H9 (cell line): ENCODE measurements at regions not wholly inside any gene's neighbourhood (a gene's known extent, or its start where the extent isn't known, plus 50 kb on each side); places are given as distances from the start of the nearest gene placed in this dataset.

Experiments
- DNase-seq: peaks from one replicate; pipeline ENCODE4 v3.0.0-alpha.2; 2017
- H2AFZ ChIP-seq: one replicate; pipeline ENCODE4 v1.6.1; 2013; ENCODE audit warnings: mild to moderate bottlenecking, low read length, control low read depth, moderate library complexity
- H2AK5ac ChIP-seq: 2 replicates; pipeline ENCODE4 v1.6.1; 2013; ENCODE audit warnings: low read length, control low read depth, mixed read lengths; ENCODE audit not compliant: insufficient read length
- H2BK120ac ChIP-seq: one replicate; pipeline ENCODE4 v1.6.1; 2013; ENCODE audit warnings: low read depth, mild to moderate bottlenecking, low read length, control low read depth, inconsistent platforms; ENCODE audit not compliant: poor library complexity, severe bottlenecking
- H2BK12ac ChIP-seq: 2 replicates; pipeline ENCODE4 v1.6.1; 2013; ENCODE audit warnings: low read length, control low read depth, mixed read lengths, low read depth; ENCODE audit not compliant: insufficient read length
- H2BK15ac ChIP-seq: 2 replicates; pipeline ENCODE4 v1.6.1; 2013; ENCODE audit warnings: low read depth, low read length, control low read depth
- H2BK20ac ChIP-seq: one replicate; pipeline ENCODE4 v1.6.1; 2013; ENCODE audit warnings: low read depth, mild to moderate bottlenecking, low read length, control low read depth, inconsistent platforms; ENCODE audit not compliant: poor library complexity, severe bottlenecking
- H2BK5ac ChIP-seq: 2 replicates; pipeline ENCODE4 v1.6.1; 2013; ENCODE audit warnings: low read length, control low read depth, mixed read lengths; ENCODE audit not compliant: insufficient read length
- H3K14ac ChIP-seq: 2 replicates; pipeline ENCODE4 v1.6.1; 2013; ENCODE audit warnings: low read length, control low read depth; ENCODE audit not compliant: insufficient read depth
- H3K18ac ChIP-seq: 2 replicates; pipeline ENCODE4 v1.6.1; 2013; ENCODE audit warnings: low read depth, mild to moderate bottlenecking, mixed read lengths, low read length, control low read depth; ENCODE audit not compliant: insufficient read length
- H3K23ac ChIP-seq: 2 replicates; pipeline ENCODE4 v1.6.1; 2013; ENCODE audit warnings: low read length, control low read depth, mixed read lengths, low read depth; ENCODE audit not compliant: insufficient read length
- H3K23me2 ChIP-seq: 2 replicates; pipeline ENCODE4 v1.6.1; 2013; ENCODE audit warnings: low read depth, mild to moderate bottlenecking, mixed read lengths, low read length, control low read depth; ENCODE audit not compliant: insufficient read length, poor library complexity, severe bottlenecking
- H3K27ac ChIP-seq: 2 replicates; pipeline ENCODE4 v1.5.1; 2013; ENCODE audit warnings: low read length, control low read depth, mixed read lengths, low read depth; ENCODE audit not compliant: insufficient read length
- H3K27me3 ChIP-seq: 2 replicates; pipeline ENCODE4 v1.6.1; 2013; ENCODE audit warnings: low read length, control low read depth, inconsistent platforms; ENCODE audit not compliant: insufficient read depth
- H3K4ac ChIP-seq: 2 replicates; pipeline ENCODE4 v1.6.1; 2013; ENCODE audit warnings: low read depth, mild to moderate bottlenecking, control low read depth, inconsistent platforms, low read length, moderate library complexity
- H3K4me1 ChIP-seq: 2 replicates; pipeline ENCODE4 v1.6.1; 2013; ENCODE audit warnings: low read length, control low read depth, inconsistent platforms; ENCODE audit not compliant: insufficient read depth
- H3K4me2 ChIP-seq: 2 replicates; pipeline ENCODE4 v1.6.1; 2013; ENCODE audit warnings: low read length, control low read depth, mixed read lengths; ENCODE audit not compliant: insufficient read length, insufficient read depth
- H3K56ac ChIP-seq: 2 replicates; pipeline ENCODE4 v1.6.1; 2013; ENCODE audit warnings: low read depth, mild to moderate bottlenecking, mixed read lengths, low read length, control low read depth; ENCODE audit not compliant: insufficient read length
- H3K79me1 ChIP-seq: 2 replicates; pipeline ENCODE4 v1.6.1; 2013; ENCODE audit warnings: low read depth, mild to moderate bottlenecking, moderate library complexity, low read length, control low read depth, inconsistent platforms; ENCODE audit not compliant: insufficient read depth, poor library complexity, severe bottlenecking
- H3K79me2 ChIP-seq: 2 replicates; pipeline ENCODE4 v1.6.1; 2013; ENCODE audit warnings: low read length, control low read depth, inconsistent platforms; ENCODE audit not compliant: insufficient read depth
- H3K9ac ChIP-seq: 2 replicates; pipeline ENCODE4 v1.6.1; 2013; ENCODE audit warnings: low read length, control low read depth, mixed read lengths; ENCODE audit not compliant: insufficient read length; ENCODE audit errors: extremely low read depth
- H3K9me3 ChIP-seq: one replicate; pipeline ENCODE4 v1.6.1; 2013; ENCODE audit warnings: low read depth, low read length, inconsistent platforms; ENCODE audit not compliant: control insufficient read depth
- H3T11ph ChIP-seq: one replicate; pipeline ENCODE4 v1.6.1; 2013; ENCODE audit warnings: mild to moderate bottlenecking, low read length, control low read depth, inconsistent platforms
- H4K20me1 ChIP-seq: one replicate; pipeline ENCODE4 v1.6.1; 2013; ENCODE audit not compliant: control insufficient read depth, insufficient read length, insufficient read depth
- H4K5ac ChIP-seq: 2 replicates; pipeline ENCODE4 v1.6.1; 2013; ENCODE audit warnings: low read depth, mild to moderate bottlenecking, mixed read lengths, low read length, control low read depth; ENCODE audit not compliant: insufficient read length
- H4K8ac ChIP-seq: replicated peaks from 2 replicates; pipeline ENCODE4 v1.6.1; 2013; ENCODE audit warnings: low read length, control low read depth, mixed read lengths, low read depth; ENCODE audit not compliant: insufficient read length
- H4K91ac ChIP-seq: 2 replicates; pipeline ENCODE4 v1.6.1; 2013; ENCODE audit warnings: low read depth, mild to moderate bottlenecking, moderate library complexity, mixed read lengths, low read length, control low read depth; ENCODE audit not compliant: insufficient read length
- H3K27ac Mint-ChIP-seq, 3 experiments: 2 replicates in 2 of 3; 3 replicates in 1 of 3; pipeline ENCODE4 v1.8.0; 2020 to 2021; ENCODE audit warnings: mixed read lengths in 3 of 3, mild to moderate bottlenecking in 1 of 3, moderate library complexity in 1 of 3
- H3K27me3 Mint-ChIP-seq: 2 replicates; pipeline ENCODE4 v1.8.0; 2021; ENCODE audit warnings: low read depth, mild to moderate bottlenecking, moderate library complexity, mixed read lengths
- H3K36me3 Mint-ChIP-seq, 3 experiments: 2 replicates in 2 of 3; 3 replicates in 1 of 3; pipeline ENCODE4 v1.8.0; 2020 to 2021; ENCODE audit warnings: low read depth in 3 of 3, mixed read lengths in 3 of 3; ENCODE audit not compliant: insufficient read depth in 1 of 3
- H3K4me1 Mint-ChIP-seq, 2 experiments: 2 replicates each; pipeline ENCODE4 v1.8.0; 2020; ENCODE audit warnings: mixed read lengths in 2 of 2
- H3K4me3 Mint-ChIP-seq, 2 experiments: 2 replicates in 1 of 2; 3 replicates in 1 of 2; pipeline ENCODE4 v1.8.0; 2020 to 2021; ENCODE audit warnings: mild to moderate bottlenecking in 2 of 2, mixed read lengths in 2 of 2, moderate library complexity in 1 of 2
- H3K9me3 Mint-ChIP-seq, 2 experiments: 2 replicates in 1 of 2; 3 replicates in 1 of 2; pipeline ENCODE4 v1.8.0; 2020; ENCODE audit warnings: mild to moderate bottlenecking in 2 of 2, mixed read lengths in 2 of 2, moderate library complexity in 1 of 2
- CTCF ChIP-seq: fragments of 200-600 bp; sonication (generic); conservative IDR thresholded peaks from 3 replicates; pipeline ENCODE4 v1.8.0; 2021; ENCODE audit warnings: antibody characterized with exemption, mild to moderate bottlenecking
- WGBS: extraction: QIAGEN DNeasy Blood & Tissue Kit; methylation state at CpG from one replicate; pipeline ENCODE4 v1.1.7; 2013; ENCODE audit warnings: missing lambda C conversion rate, low lambda C conversion rate, mixed read lengths; ENCODE audit not compliant: insufficient read length; ENCODE audit errors: extremely low coverage; 5-methylcytosine and 5-hydroxymethylcytosine counted together

- Histone ChIP-seq H3K56ac (no peak overlapping the region), H3K4ac (no peak overlapping the region), H2BK15ac (no peak overlapping the region), H2BK12ac (no peak overlapping the region), H3K23me2 (no peaks in the 10 kb centered on the region), H3K9ac (no peak overlapping the region), H3K14ac (no peak overlapping the region), H3K23ac (no peak overlapping the region), H2AK5ac (no peak overlapping the region), H3K4me1 (no peaks in the 10 kb centered on the region), H4K8ac (no peak overlapping the region), H4K20me1 (no peaks in the 10 kb centered on the region), H3K79me2 (no peaks in the 10 kb centered on the region), H3T11ph (no peak overlapping the region), H3K18ac (no peak overlapping the region), H2AFZ (no peak overlapping the region), H4K91ac (no peak overlapping the region), H2BK120ac (no peak overlapping the region), H3K27me3 (no peaks in the 10 kb centered on the region), H3K27ac (no peak overlapping the region), H3K9me3 (no peaks in the 10 kb centered on the region), H3K4me2 (no peak overlapping the region), H4K5ac (no peak overlapping the region), H3K79me1 (no peaks in the 10 kb centered on the region), H2BK20ac (no peak overlapping the region), H2BK5ac (no peak overlapping the region)
- no peaks in the 10 kb centered on the region for H3K36me3 Mint-ChIP-seq
- no peaks in the 10 kb centered on the region; a peak in 1 of 5 replicates for H3K9me3 Mint-ChIP-seq
- H3K27ac Mint-ChIP-seq = no peak overlapping the region
- H3K27me3 Mint-ChIP-seq = peaks cover 4% of the 10 kb centered on the region; the same call in 1 of the 2 replicates
- H3K4me1 Mint-ChIP-seq = peaks cover 20 to 21% of the 10 kb centered on the region in 2 experiments
- DNase-seq = no peak
- no peak for TF ChIP-seq CTCF
- no CpG with 5 or more reads among the region's 2 CpGs for WGBS
- H3K4me3 Mint-ChIP-seq = no peak overlapping the region
Measured at GRCh38 chr14:98174041-98174440, 1098.0 kb downstream of the BCL11B start.
